GM21825 (cell line): ENCODE measurements at regions not wholly inside any gene's neighbourhood (a gene's known extent, or its start where the extent isn't known, plus 50 kb on each side); places are given as distances from the start of the nearest gene placed in this dataset.
"Not testable (repeated sequence)": the region's sequence is repeated elsewhere in the genome, so short reads cannot be mapped to it uniquely, and the experiment has no call there.

Source experiments
- ATAC-seq: cut with Tn5 transposase; IDR thresholded peaks from one replicate; pipeline ENCODE4 v1.9.1; 2021; ENCODE audit warnings: mild to moderate bottlenecking, moderate library complexity; ENCODE audit not compliant: unreplicated experiment

GRCh38 chr2:110335415-110336049 lies 123.2 kb upstream of the MTLN start:
- not testable (repeated sequence) for ATAC-seq

DNA sequence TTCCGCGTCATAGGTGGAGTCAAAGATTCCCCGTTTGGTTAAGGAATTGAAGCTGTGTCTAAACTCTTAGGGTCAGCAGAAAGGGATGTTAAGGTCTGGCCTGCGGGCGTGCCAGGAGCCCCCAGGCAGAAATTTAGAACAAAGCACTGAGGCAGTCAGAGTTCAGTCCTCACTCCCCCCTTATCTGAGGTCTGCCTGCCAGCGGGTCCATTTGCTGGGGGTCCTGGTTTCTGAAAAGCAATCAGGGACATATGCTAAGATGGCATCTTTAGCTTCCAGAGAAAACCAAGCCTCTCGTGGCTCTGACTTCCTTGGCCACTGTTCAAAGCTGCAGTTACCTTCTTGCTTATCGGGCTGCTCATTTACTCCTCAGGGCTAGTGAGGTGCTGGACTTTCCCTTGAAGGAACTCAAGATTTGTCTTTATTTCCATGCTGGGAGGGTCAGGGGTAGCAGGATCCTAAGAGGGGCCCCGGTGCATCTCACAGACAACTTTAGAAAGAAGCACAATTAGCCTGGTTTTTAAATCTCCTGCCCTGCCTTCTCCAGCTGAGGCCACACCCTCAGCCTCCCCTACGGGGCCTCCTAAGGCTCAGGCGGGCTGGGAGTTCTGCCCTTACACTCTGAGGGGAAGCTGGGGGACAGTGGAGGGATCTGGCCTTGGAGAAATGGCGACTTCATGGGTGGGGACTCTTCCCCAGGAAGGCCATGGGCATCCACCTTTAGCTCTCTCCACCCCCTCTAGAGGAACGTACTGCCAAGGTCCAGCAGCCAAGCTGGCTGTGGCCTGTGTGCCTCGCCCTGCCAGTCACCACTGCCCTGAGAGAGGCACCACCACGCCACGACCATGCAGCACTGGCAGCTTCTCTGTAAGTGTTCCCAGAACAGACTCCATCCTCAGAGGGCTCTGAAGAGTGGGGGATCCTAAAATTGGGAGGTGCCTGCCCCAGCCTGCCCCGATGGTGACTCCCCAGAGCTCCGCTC lies 121.1 kb upstream of the MTLN start:
- ATAC-seq = not testable (repeated sequence)

GRCh38 chr2:110331625-110332024 lies 119.3 kb upstream of the MTLN start:
- not testable (repeated sequence) for ATAC-seq

GRCh38 chr2:110329760-110330159 lies 117.4 kb upstream of the MTLN start:
- ATAC-seq = not testable (repeated sequence)

DNA sequence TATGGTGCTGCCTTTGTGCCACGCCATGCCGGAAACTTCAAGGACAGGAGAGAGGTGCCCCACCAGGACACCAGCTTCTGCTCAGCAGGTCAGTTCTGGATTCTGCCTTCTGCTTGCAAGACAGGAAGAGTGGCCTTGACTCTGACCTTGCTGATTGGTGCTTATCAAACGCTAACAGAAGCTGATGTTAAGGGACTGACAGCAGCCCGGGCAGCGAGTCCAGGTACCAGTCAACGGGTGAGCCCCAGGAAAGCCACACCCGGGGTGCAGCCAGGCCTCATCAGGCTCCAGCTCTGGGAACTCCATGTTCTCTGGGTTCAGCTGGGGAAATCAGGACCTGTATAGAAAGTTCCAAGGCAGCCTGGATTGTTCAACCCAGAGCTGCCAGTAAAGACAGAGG lies 116.8 kb upstream of the MTLN start:
- ATAC-seq = not testable (repeated sequence)

GRCh38 chr2:110328677-110329076 lies 116.3 kb upstream of the MTLN start:
- ATAC-seq = not testable (repeated sequence)

GRCh38 chr2:110323832-110324231 lies 111.5 kb upstream of the MTLN start:
- not testable (repeated sequence) for ATAC-seq

DNA sequence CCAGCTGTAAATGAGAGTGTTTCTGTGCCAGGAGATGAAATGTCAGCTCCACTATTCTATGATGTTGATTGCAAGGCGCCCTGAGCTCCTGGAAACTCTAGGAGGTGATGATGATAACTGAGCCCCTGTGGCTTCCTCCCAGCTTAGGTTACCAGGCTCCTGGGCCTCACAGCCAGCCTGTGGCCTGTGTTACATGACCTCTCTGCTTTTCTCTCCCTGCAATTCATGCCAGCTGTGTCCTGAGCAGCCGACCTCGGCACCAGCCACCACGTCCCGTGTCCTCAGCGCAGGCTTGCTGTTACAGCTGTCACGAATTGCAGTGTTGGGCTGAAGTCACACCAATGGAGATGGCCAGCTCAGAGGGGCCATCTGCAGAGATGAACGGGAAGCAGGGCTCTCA lies 110.2 kb upstream of the MTLN start:
- not testable (repeated sequence) for ATAC-seq

- ATAC-seq = not testable (repeated sequence)
Measured at GRCh38 chr2:110320834-110321563, 108.7 kb upstream of the MTLN start.

GRCh38 chr2:110318898-110319297 lies 106.6 kb upstream of the MTLN start:
- not testable (repeated sequence) for ATAC-seq

GRCh38 chr2:110317377-110317776 lies 105.0 kb upstream of the MTLN start:
- ATAC-seq = not testable (repeated sequence)

DNA sequence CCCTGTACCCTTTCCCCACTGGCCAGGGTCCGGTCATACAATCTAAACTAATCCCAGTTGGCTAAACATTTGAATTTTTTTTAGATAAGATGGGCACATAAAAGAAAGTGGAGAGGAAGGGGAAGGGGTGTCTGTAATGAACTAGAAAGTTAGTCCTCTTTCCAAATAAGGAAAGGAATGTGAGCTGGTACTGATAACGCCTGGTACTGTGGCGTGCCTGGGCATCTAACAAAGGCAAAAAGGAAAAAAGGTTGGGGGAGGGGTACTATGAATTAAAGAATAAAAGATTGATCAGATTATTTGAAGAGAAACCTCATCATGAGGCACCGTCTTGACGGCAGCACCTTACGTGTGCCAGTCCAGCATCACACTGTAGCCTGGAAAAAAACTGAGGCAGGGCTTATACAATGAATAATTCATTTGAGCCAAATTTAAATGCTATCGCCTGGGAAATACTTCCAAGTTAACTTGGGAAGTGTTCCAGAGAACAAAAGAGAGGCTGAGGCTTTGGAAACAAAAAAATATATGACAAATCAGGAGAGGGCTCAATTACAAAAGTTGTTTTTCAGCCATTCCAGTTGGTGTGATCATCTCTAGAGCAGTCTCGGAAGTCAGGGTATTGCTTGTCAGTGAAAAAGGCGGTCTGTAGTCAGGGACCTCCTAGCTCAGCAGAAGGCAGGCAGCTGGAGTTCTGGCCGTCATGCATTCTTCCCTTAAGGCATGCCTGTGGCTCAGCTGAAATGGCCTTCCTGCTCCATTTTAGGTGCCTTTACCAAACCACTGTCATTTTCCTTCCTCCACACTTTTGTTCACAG lies 103.9 kb upstream of the MTLN start:
- ATAC-seq = not testable (repeated sequence)

- not testable (repeated sequence) for ATAC-seq
Measured at GRCh38 chr2:110315054-110315820, 102.9 kb upstream of the MTLN start.

- not testable (repeated sequence) for ATAC-seq
Measured at GRCh38 chr2:110314472-110314871, 102.1 kb upstream of the MTLN start.

DNA sequence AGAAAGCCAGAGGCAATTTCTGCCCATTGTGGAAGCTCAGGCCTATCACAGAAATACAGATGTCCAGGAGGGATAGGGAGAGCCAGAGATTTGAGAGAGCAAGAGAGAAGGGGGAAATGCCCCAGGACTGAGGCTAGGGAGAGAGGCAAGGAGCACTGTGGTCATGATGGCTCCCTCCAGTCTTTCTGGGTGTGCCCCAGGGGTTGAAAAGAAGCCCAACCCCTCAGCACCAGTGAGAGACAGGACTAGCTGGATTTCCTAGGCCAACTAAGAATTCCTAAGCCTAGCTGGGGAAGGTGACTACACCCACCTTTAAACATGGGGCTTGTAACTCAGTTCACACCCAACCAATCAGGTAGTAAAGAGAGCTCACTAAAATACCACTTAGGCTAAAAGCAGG lies 100.7 kb upstream of the MTLN start:
- not testable (repeated sequence) for ATAC-seq

DNA sequence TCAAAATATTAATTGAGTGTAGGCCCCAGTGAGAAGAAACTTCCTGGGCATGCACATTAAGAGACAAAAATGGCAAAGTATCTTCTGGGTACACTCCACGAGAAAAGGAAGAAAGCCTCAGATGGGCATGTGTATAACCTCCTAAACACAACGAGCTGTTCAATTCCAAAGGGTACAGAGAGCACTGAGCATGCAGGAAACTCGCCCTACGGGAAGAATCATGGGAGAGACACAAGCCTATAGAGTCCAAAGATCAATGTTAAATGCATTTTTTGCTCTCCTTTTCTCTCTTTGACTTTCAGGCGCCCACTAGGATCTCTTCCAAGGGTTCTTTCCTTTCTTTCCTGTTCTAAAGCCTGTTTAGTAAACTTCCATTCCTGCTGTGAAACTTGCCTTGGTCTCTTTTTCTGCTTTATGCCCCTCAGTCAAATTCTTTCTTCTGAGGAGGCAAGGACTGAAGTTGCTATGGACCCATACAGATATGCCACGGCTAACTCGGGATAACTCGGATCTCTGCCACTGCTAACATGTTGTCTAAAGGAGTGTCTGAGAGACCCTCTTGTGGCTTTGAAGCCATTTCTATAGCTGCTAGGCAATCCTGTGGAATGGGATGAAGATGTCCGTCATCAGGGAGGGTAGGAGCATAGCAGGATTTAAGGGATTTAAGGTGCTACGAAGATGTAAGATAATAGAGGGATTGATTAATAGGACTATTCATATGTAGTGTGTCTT lies 99.5 kb upstream of the MTLN start:
- not testable (repeated sequence) for ATAC-seq

DNA sequence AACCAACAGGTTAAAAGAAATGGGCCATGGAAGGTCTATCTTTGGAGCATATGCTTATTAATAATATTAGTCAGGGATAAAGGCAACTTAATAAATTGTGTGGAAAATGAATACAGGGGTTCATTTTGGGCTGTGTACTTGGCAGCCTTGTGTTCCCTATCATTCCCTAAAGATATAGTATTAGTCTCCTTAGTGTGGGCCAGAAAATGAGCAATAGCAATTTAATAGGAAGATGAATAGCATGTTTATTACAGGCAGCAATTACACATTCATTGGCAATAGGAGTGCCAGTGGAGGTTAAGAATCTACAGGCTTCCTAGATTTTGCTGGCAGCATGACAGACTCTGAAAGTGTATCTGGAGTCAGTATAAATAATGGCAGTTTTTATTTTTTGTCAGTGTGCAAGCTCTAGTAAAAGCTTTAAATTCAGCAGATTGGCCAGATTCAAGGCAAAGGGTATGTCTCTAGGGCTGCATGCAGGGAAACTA lies 98.7 kb upstream of the MTLN start:
- ATAC-seq = not testable (repeated sequence)

DNA sequence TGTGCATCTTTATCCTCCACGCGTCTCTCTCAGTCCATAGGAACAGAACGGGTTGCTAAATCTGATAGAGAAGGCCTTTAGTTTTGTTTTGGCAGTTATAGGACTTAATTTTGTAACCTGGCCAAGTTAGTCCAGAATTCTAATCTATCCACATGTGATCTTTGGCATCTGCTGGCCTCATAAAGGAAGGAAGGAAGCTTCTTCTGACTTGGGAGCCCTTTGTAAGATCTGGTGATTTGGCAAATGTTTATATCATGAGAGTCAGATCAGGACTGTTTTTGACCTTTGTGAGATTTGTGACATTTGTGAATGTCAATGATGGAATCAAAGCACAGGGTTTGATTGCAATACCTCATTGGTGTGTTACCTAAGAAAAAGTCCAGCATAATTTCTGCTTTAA lies 96.4 kb upstream of the MTLN start:
- not testable (repeated sequence) for ATAC-seq

DNA sequence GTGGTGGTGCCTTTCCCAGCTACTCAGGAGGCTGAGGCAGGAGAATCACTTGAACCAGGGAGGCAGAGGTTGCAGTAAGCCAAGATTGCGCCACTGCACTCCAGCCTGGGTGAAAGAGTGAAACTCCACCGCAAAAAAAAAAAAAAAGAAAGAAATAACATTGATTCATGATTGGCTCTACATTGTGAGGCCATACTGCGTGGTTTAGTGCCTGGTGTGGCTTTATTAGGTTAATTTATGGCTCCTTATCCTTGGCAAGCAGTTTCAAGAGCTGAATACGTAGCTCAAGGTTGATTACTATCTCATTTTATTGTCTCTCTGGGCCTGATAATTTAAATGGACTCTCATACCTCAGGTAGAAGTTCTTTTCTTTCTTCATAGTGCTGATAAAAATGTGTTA lies 80.5 kb upstream of the MTLN start:
- not testable (repeated sequence) for ATAC-seq
